Lower leg skin (tissue), 3 donors: ENCODE measurements at regions not wholly inside any gene's neighbourhood (a gene's known extent, or its start where the extent isn't known, plus 50 kb on each side); places are given as distances from the start of the nearest gene placed in this dataset.

Experiments used
- CTCF ChIP-seq, 3 donors: fragments of 450-650 bp; IDR thresholded peaks; one replicate each; pipeline ENCODE4 v1.5.1; 2016; ENCODE audit warnings: antibody characterized with exemption in 3 of 3, mild to moderate bottlenecking in 3 of 3, moderate library complexity in 2 of 3
- POLR2A ChIP-seq, 2 donors: fragments of 450-650 bp; IDR thresholded peaks; one replicate each; pipeline ENCODE4 v1.6.1; 2016 to 2017; ENCODE audit warnings: antibody characterized with exemption in 2 of 2, mild to moderate bottlenecking in 1 of 2, moderate library complexity in 1 of 2

GRCh38 chr3:25895443-25895842 is 105.6 kb downstream of the OXSM start:
- no peak for TF ChIP-seq CTCF (IDR thresholded peaks at IDR 0.05)
- no peak for TF ChIP-seq POLR2A (IDR thresholded peaks at IDR 0.05)
